ENCODE measurements at regions not wholly inside any gene's neighbourhood (a gene's known extent, or its start where the extent isn't known, plus 50 kb on each side); places are given as distances from the start of the nearest gene placed in this dataset.

DNA sequence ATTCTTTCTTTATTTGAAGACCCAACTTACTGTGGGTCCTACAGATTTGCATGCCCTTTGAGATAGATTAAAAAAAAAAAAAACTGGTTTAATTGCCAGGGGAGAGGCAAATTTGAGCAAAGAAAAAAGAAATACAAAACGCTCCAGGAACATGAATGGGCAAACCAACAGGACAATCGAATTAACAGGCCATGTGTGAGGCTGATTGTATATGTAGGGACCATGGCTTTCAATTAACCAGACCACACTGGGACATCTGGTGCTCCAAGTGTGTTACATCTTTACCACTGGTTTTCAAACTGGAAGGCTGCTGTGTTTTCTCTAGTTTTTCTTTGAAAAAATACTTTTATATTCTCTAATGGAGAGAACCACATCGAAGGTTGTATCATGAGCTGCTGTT, 612.1 kb upstream of the SEMA6A start:
- Mint-ChIP-seq H3K36me3 (ENCODE audit: low read depth) (no peaks in the 10 kb centered on the region), H3K4me3 (no peak overlapping the region), H3K4me1 (peaks cover 11% of the 10 kb centered on the region), H3K27ac (no peak overlapping the region; the same call in 1 of the 2 replicates), H3K9me3 (no peaks in the 10 kb centered on the region), H3K27me3 (ENCODE audit: insufficient read depth, low read depth, poor library complexity) (no peaks in the 10 kb centered on the region)
- H3F3A ChIP-seq (replicated peaks; ENCODE audit: low read depth) = no peaks in the 10 kb centered on the region
- H4K20me1 ChIP-seq (replicated peaks; ENCODE audit: insufficient read depth) = no peaks in the 10 kb centered on the region
- H2AFZ ChIP-seq = no peak overlapping the region
- no peaks in the 10 kb centered on the region for H3K36me3 ChIP-seq (ENCODE audit: insufficient read depth)
- H3K79me2 ChIP-seq (replicated peaks; ENCODE audit: insufficient read depth) = no peaks in the 10 kb centered on the region
- no peak overlapping the region for H3K4me2 ChIP-seq
- no peaks in the 10 kb centered on the region for H3K27me3 ChIP-seq (ENCODE audit: insufficient read depth)
- no peaks in the 10 kb centered on the region for H3K4me1 ChIP-seq (ENCODE audit: insufficient read depth)
- peaks cover 14% of the 10 kb centered on the region for H3K9me2 ChIP-seq (ENCODE audit: insufficient read depth)
- DNase-seq (ENCODE audit: low spot score) = no peak
- H3K4me3 ChIP-seq = no peak overlapping the region
- no peak overlapping the region for H3K27ac ChIP-seq (ENCODE audit: low read depth)
- ATAC-seq = no peak
- TF ChIP-seq STAT1 (IDR thresholded peaks at IDR 0.05; ENCODE audit: unreplicated experiment) (no peak), EZH2phosphoT487 (IDR thresholded peaks at IDR 0.05; ENCODE audit: unreplicated experiment) (no peak)

DNA sequence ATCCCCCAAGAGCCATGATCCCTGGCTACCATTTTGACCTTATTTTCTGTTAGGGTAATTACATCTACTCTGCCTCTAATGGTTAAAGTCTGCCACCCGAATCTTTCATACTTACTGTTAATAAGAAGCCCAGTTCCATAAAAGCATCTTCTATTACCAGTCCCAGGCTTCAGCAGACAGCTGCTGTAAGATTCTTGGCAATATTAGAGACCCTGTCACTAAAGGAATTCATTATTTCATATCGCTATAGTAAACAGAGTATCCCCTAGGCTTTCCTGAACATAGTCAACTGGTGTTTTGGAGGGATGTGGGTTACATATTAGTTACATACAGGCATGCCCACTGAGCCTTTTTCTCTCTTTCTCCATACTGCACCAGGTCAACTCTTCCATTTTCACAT, 608.7 kb upstream of the SEMA6A start:
- no peaks in the 10 kb centered on the region for H3K4me1 ChIP-seq (ENCODE audit: insufficient read depth)
- ATAC-seq (no peak), DNase-seq (ENCODE audit: low spot score) (no peak)
- Mint-ChIP-seq H3K27ac (no peak overlapping the region), H3K36me3 (ENCODE audit: low read depth) (no peaks in the 10 kb centered on the region), H3K4me1 (peaks cover 2% of the 10 kb centered on the region; the same call in 2 of the 3 replicates), H3K4me3 (no peak overlapping the region), H3K9me3 (no peaks in the 10 kb centered on the region), H3K27me3 (ENCODE audit: insufficient read depth, low read depth, poor library complexity) (no peaks in the 10 kb centered on the region)
- H2AFZ ChIP-seq = no peak overlapping the region
- H4K20me1 ChIP-seq (replicated peaks; ENCODE audit: insufficient read depth) = no peaks in the 10 kb centered on the region
- H3F3A ChIP-seq (replicated peaks; ENCODE audit: low read depth) = no peaks in the 10 kb centered on the region
- H3K9me2 ChIP-seq (ENCODE audit: insufficient read depth) = peaks cover 14% of the 10 kb centered on the region
- no peak overlapping the region for H3K4me3 ChIP-seq
- H3K79me2 ChIP-seq (replicated peaks; ENCODE audit: insufficient read depth) = no peaks in the 10 kb centered on the region
- H3K4me2 ChIP-seq = no peak overlapping the region
- H3K27me3 ChIP-seq (ENCODE audit: insufficient read depth) = no peaks in the 10 kb centered on the region
- H3K27ac ChIP-seq (ENCODE audit: low read depth) = no peak overlapping the region
- H3K36me3 ChIP-seq (ENCODE audit: insufficient read depth) = no peaks in the 10 kb centered on the region
- TF ChIP-seq JUNB (IDR thresholded peaks at IDR 0.05; ENCODE audit: unreplicated experiment) = no peak
- TF ChIP-seq POLR2AphosphoS5 (IDR thresholded peaks at IDR 0.05; ENCODE audit: low read depth) = no peak
- no peak for TF ChIP-seq NANOG (IDR thresholded peaks at IDR 0.05; ENCODE audit: borderline replicate concordance)
- TF ChIP-seq ZNF114 (CRISPR knock-in tag; IDR thresholded peaks at IDR 0.05) = no peak
- TF ChIP-seq, protein P1, sequence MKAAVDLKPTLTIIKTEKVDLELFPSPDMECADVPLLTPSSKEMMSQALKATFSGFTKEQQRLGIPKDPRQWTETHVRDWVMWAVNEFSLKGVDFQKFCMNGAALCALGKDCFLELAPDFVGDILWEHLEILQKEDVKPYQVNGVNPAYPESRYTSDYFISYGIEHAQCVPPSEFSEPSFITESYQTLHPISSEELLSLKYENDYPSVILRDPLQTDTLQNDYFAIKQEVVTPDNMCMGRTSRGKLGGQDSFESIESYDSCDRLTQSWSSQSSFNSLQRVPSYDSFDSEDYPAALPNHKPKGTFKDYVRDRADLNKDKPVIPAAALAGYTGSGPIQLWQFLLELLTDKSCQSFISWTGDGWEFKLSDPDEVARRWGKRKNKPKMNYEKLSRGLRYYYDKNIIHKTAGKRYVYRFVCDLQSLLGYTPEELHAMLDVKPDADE (IDR thresholded peaks at IDR 0.05) = no peak
- TF ChIP-seq, protein P2, sequence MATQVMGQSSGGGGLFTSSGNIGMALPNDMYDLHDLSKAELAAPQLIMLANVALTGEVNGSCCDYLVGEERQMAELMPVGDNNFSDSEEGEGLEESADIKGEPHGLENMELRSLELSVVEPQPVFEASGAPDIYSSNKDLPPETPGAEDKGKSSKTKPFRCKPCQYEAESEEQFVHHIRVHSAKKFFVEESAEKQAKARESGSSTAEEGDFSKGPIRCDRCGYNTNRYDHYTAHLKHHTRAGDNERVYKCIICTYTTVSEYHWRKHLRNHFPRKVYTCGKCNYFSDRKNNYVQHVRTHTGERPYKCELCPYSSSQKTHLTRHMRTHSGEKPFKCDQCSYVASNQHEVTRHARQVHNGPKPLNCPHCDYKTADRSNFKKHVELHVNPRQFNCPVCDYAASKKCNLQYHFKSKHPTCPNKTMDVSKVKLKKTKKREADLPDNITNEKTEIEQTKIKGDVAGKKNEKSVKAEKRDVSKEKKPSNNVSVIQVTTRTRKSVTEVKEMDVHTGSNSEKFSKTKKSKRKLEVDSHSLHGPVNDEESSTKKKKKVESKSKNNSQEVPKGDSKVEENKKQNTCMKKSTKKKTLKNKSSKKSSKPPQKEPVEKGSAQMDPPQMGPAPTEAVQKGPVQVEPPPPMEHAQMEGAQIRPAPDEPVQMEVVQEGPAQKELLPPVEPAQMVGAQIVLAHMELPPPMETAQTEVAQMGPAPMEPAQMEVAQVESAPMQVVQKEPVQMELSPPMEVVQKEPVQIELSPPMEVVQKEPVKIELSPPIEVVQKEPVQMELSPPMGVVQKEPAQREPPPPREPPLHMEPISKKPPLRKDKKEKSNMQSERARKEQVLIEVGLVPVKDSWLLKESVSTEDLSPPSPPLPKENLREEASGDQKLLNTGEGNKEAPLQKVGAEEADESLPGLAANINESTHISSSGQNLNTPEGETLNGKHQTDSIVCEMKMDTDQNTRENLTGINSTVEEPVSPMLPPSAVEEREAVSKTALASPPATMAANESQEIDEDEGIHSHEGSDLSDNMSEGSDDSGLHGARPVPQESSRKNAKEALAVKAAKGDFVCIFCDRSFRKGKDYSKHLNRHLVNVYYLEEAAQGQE (IDR thresholded peaks at IDR 0.05; ENCODE audit: unreplicated experiment) = no peak
- TF ChIP-seq, protein P3, sequence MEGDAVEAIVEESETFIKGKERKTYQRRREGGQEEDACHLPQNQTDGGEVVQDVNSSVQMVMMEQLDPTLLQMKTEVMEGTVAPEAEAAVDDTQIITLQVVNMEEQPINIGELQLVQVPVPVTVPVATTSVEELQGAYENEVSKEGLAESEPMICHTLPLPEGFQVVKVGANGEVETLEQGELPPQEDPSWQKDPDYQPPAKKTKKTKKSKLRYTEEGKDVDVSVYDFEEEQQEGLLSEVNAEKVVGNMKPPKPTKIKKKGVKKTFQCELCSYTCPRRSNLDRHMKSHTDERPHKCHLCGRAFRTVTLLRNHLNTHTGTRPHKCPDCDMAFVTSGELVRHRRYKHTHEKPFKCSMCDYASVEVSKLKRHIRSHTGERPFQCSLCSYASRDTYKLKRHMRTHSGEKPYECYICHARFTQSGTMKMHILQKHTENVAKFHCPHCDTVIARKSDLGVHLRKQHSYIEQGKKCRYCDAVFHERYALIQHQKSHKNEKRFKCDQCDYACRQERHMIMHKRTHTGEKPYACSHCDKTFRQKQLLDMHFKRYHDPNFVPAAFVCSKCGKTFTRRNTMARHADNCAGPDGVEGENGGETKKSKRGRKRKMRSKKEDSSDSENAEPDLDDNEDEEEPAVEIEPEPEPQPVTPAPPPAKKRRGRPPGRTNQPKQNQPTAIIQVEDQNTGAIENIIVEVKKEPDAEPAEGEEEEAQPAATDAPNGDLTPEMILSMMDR (conservative IDR thresholded peaks at IDR 0.05; ENCODE audit: low read depth in 2 of 2) = no peak
- no peak for TF ChIP-seq CREB1 (CRISPR knock-in tag; IDR thresholded peaks at IDR 0.05; ENCODE audit: low read depth)
- no peak for TF ChIP-seq STAT1 (IDR thresholded peaks at IDR 0.05; ENCODE audit: unreplicated experiment)
- no peak for TF ChIP-seq EZH2 (IDR thresholded peaks at IDR 0.05; ENCODE audit: low read depth, unreplicated experiment)

Data from GM23338 (cell line).